Neural progenitor cell (in vitro differentiated cells): ENCODE measurements at regions not wholly inside any gene's neighbourhood (a gene's known extent, or its start where the extent isn't known, plus 50 kb on each side); places are given as distances from the start of the nearest gene placed in this dataset.

Source experiments
- EZH2 ChIP-seq: fragments of 200-600 bp; sonication (generic); IDR thresholded peaks from 2 replicates; pipeline ENCODE4 v1.6.1; 2017; ENCODE audit warnings: antibody characterized with exemption, mild to moderate bottlenecking, moderate library complexity
- EZH2phosphoT487 ChIP-seq: fragments of 200-600 bp; sonication (generic); IDR thresholded peaks from 2 replicates; pipeline ENCODE4 v1.6.1; 2017; ENCODE audit warnings: antibody characterized with exemption
- TF ChIP-seq, protein P1 (sequence below): fragments of 200-600 bp; sonication (generic); IDR thresholded peaks from 2 replicates; pipeline ENCODE4 v1.5.1; 2017; ENCODE audit warnings: antibody characterized with exemption, mild to moderate bottlenecking

DNA sequence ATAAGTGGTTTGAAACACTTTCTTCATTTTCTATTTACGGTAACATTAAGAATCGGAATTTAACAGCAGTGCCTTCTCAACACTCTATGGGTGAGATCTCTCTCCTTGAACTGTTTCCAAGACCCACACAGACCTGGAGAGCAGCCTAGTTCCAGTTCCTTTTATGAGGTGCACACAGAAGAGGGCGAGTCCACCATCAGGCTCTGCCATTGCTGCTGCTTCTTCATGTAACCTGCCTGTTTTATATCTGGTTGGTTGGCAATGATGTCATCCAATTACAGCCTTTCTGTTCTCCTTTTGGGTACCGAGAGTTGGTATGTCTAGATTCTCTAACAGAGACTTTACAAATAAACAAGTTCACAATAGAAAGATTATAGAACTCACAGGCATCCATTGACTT is 225.7 kb downstream of the UTP18 start:
- TF ChIP-seq, protein P1, sequence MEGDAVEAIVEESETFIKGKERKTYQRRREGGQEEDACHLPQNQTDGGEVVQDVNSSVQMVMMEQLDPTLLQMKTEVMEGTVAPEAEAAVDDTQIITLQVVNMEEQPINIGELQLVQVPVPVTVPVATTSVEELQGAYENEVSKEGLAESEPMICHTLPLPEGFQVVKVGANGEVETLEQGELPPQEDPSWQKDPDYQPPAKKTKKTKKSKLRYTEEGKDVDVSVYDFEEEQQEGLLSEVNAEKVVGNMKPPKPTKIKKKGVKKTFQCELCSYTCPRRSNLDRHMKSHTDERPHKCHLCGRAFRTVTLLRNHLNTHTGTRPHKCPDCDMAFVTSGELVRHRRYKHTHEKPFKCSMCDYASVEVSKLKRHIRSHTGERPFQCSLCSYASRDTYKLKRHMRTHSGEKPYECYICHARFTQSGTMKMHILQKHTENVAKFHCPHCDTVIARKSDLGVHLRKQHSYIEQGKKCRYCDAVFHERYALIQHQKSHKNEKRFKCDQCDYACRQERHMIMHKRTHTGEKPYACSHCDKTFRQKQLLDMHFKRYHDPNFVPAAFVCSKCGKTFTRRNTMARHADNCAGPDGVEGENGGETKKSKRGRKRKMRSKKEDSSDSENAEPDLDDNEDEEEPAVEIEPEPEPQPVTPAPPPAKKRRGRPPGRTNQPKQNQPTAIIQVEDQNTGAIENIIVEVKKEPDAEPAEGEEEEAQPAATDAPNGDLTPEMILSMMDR = no peak
- TF ChIP-seq EZH2phosphoT487 (no peak), EZH2 (no peak)
